Esophagus (tissue), 2 donors: ENCODE measurements at regions not wholly inside any gene's neighbourhood (a gene's known extent, or its start where the extent isn't known, plus 50 kb on each side); places are given as distances from the start of the nearest gene placed in this dataset.

Experiments
- H3K27ac ChIP-seq, 2 donors: one replicate each; pipeline ENCODE4 v1.5.1; 2013; ENCODE audit warnings: low read depth in 2 of 2, mild to moderate bottlenecking in 2 of 2, inconsistent platforms in 1 of 2, low read length in 1 of 2, moderate library complexity in 1 of 2
- H3K27me3 ChIP-seq, 2 donors: one replicate each; pipeline ENCODE4 v1.6.1; 2013; ENCODE audit warnings: low read length in 2 of 2, control low read depth in 1 of 2, mild to moderate bottlenecking in 1 of 2; ENCODE audit not compliant: insufficient read depth in 2 of 2, control insufficient read depth in 1 of 2
- H3K36me3 ChIP-seq, 2 donors: one replicate each; pipeline ENCODE4 v1.6.1; 2013; ENCODE audit warnings: low read length in 1 of 2; ENCODE audit not compliant: control insufficient read depth in 2 of 2, insufficient read depth in 2 of 2
- H3K4me1 ChIP-seq, 2 donors: one replicate each; pipeline ENCODE4 v1.6.1; 2013; ENCODE audit warnings: low read length in 1 of 2; ENCODE audit not compliant: control insufficient read depth in 2 of 2, insufficient read depth in 2 of 2
- H3K4me3 ChIP-seq, 2 donors: one replicate each; pipeline ENCODE4 v1.5.1; 2013; ENCODE audit warnings: low read length in 2 of 2, mild to moderate bottlenecking in 2 of 2, low read depth in 1 of 2, moderate library complexity in 1 of 2
- H3K9me3 ChIP-seq, 2 donors: one replicate each; pipeline ENCODE4 v1.6.1; 2013; ENCODE audit warnings: mild to moderate bottlenecking in 2 of 2, low read depth in 1 of 2, low read length in 1 of 2, moderate library complexity in 1 of 2; ENCODE audit not compliant: control insufficient read depth in 2 of 2, insufficient read depth in 1 of 2
- WGBS, 2 donors: extraction: QIAGEN DNeasy Blood & Tissue Kit; methylation state at CpG; one replicate each; pipeline ENCODE4 v1.1.7; 2013; 5-methylcytosine and 5-hydroxymethylcytosine counted together
- donor health status: healthy with polysubstance abuse.
- donor health status: Bipolar disorder and iron deficiency.

GRCh38 chr3:144286235-144286910 is 314.8 kb downstream of the DIPK2A start:
- H3K27me3 ChIP-seq, result no peaks in the 10 kb centered on the region
- WGBS, 2 donors, result 66 to 71% methylated on average over 6 of the region's 6 CpGs
- H3K36me3 ChIP-seq, result no peaks in the 10 kb centered on the region
- no peak overlapping the region for H3K27ac ChIP-seq
- H3K9me3 ChIP-seq, result no peaks in the 10 kb centered on the region
- no peak overlapping the region for H3K4me3 ChIP-seq
- no peaks in the 10 kb centered on the region for H3K4me1 ChIP-seq

GRCh38 chr3:144287001-144287400 is 315.4 kb downstream of the DIPK2A start:
- Histone ChIP-seq H3K36me3 (no peaks in the 10 kb centered on the region), H3K9me3 (no peaks in the 10 kb centered on the region), H3K27me3 (no peaks in the 10 kb centered on the region), H3K4me3 (no peak overlapping the region), H3K27ac (no peak overlapping the region), H3K4me1 (no peaks in the 10 kb centered on the region)
- 15 to 33% methylated on average over 1 of the region's 1 CpG for WGBS, 2 donors

GRCh38 chr3:144289057-144289456 is 317.4 kb downstream of the DIPK2A start:
- 90 to 91% methylated on average over 3 of the region's 3 CpGs for WGBS, 2 donors

GRCh38 chr3:144294659-144295538 is 323.3 kb downstream of the DIPK2A start:
- peak overlapping the region in 1 of 2 donors; percentile 22 for H3K4me3 ChIP-seq
- H3K9me3 ChIP-seq, result no peaks in the 10 kb centered on the region
- 71 to 85% methylated on average over 2 of the region's 2 CpGs for WGBS, 2 donors
- H3K36me3 ChIP-seq, result no peaks in the 10 kb centered on the region
- no peaks in the 10 kb centered on the region for H3K27me3 ChIP-seq
- H3K27ac ChIP-seq, result no peak overlapping the region
- H3K4me1 ChIP-seq, result no peaks in the 10 kb centered on the region

More at GRCh38 chr3:144289057-144289456, 317.4 kb downstream of the DIPK2A start:
- Histone ChIP-seq H3K9me3 (no peaks in the 10 kb centered on the region), H3K27ac (no peak overlapping the region), H3K4me1 (no peaks in the 10 kb centered on the region), H3K27me3 (no peaks in the 10 kb centered on the region), H3K36me3 (no peaks in the 10 kb centered on the region), H3K4me3 (no peak overlapping the region)

- Histone ChIP-seq H3K9me3 (no peaks in the 10 kb centered on the region), H3K36me3 (no peaks in the 10 kb centered on the region), H3K27ac (no peak overlapping the region), H3K4me1 (no peaks in the 10 kb centered on the region), H3K4me3 (peak overlapping the region in 1 of 2 donors; percentile 22), H3K27me3 (no peaks in the 10 kb centered on the region)
- 34 to 56% methylated on average over 3 of the region's 3 CpGs for WGBS, 2 donors
Measured at GRCh38 chr3:144295613-144296012, 324.0 kb downstream of the DIPK2A start.

- H3K4me1 ChIP-seq, result no peaks in the 10 kb centered on the region
- no peaks in the 10 kb centered on the region for H3K36me3 ChIP-seq
- no peak overlapping the region for H3K4me3 ChIP-seq
- H3K9me3 ChIP-seq, result no peaks in the 10 kb centered on the region
- H3K27ac ChIP-seq, result no peak overlapping the region
- no peaks in the 10 kb centered on the region for H3K27me3 ChIP-seq
Measured at GRCh38 chr3:144296808-144297207, 325.2 kb downstream of the DIPK2A start.

- no peaks in the 10 kb centered on the region for H3K36me3 ChIP-seq
- H3K27ac ChIP-seq, result no peak overlapping the region
- no peaks in the 10 kb centered on the region for H3K9me3 ChIP-seq
- H3K4me1 ChIP-seq, result no peaks in the 10 kb centered on the region
- H3K27me3 ChIP-seq, result no peaks in the 10 kb centered on the region
- WGBS, 2 donors, result 68 to 86% methylated on average over 1 of the region's 1 CpG
- H3K4me3 ChIP-seq, result no peak overlapping the region
Measured at GRCh38 chr3:144301863-144302262, 330.2 kb downstream of the DIPK2A start.

GRCh38 chr3:144307951-144308350 is 336.3 kb downstream of the DIPK2A start:
- Histone ChIP-seq H3K4me1 (no peaks in the 10 kb centered on the region), H3K4me3 (no peak overlapping the region)
- 71 to 77% methylated on average over 3 of the region's 3 CpGs for WGBS, 2 donors

GRCh38 chr3:144308396-144308795 is 336.8 kb downstream of the DIPK2A start:
- Histone ChIP-seq H3K9me3 (no peaks in the 10 kb centered on the region), H3K4me1 (no peaks in the 10 kb centered on the region), H3K27me3 (no peaks in the 10 kb centered on the region), H3K4me3 (no peak overlapping the region), H3K27ac (no peak overlapping the region), H3K36me3 (no peaks in the 10 kb centered on the region)
- 48 to 70% methylated on average over 3 of the region's 3 CpGs for WGBS, 2 donors

More at GRCh38 chr3:144307951-144308350, 336.3 kb downstream of the DIPK2A start:
- Histone ChIP-seq H3K36me3 (no peaks in the 10 kb centered on the region), H3K9me3 (no peaks in the 10 kb centered on the region), H3K27ac (no peak overlapping the region), H3K27me3 (no peaks in the 10 kb centered on the region)
